RWPE1 (cell line): ENCODE measurements at regions not wholly inside any gene's neighbourhood (a gene's known extent, or its start where the extent isn't known, plus 50 kb on each side); places are given as distances from the start of the nearest gene placed in this dataset.

ENCODE experiments used
- CTCF ChIA-PET: fragments of 350-600 bp; sonication (Branson Sonifier 250); formaldehyde crosslinking; extraction: SDS; loops from one replicate; lab custom pipeline; 2021; lab: Yijun Ruan, JAX
- POLR2A ChIA-PET: fragments of 400-600 bp; formaldehyde crosslinking; extraction: SDS; loops from one replicate; lab custom pipeline; 2020; ENCODE audit warnings: antibody characterized with exemption; ENCODE audit not compliant: low non-redundant PET; lab: Yijun Ruan, JAX
- DNase-seq: peaks from one replicate; pipeline ENCODE4 v3.0.0; 2012; ENCODE audit warnings: low spot score
- H3K27ac ChIP-seq: fragments of 450-650 bp; 2 replicates; pipeline ENCODE4 v1.5.1; 2017
- TF ChIP-seq, protein P1 (sequence below): fragments of 450-650 bp; conservative IDR thresholded peaks from 2 replicates; pipeline ENCODE4 v1.5.1; 2017; ENCODE audit warnings: low read depth, mild to moderate bottlenecking

DNA sequence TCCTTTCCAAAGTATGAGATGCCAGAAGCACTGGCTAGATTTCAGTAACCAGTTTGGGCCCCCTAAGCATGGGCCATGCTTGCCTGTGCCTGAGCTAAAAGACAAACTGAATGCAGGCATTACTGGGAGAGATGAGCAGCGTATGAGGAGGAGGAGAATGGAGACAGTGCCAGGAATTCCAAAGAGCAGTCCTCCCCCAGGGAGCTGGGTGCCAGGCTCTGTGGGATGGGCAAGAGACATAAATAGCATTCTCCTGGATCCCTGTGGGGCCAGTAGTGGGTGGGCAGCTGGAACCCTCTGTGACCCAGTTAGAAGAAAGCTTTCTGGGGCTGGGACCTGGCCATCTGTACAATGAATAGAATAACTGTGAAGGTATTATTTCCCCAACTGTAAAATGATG is 235.6 kb downstream of the KCNA4 start:
- DNase-seq, result no peak
- CTCF ChIA-PET, result no interaction called here
- POLR2A ChIA-PET, result no interaction called here
- H3K27ac ChIP-seq, result no peak overlapping the region
- TF ChIP-seq, protein P1, sequence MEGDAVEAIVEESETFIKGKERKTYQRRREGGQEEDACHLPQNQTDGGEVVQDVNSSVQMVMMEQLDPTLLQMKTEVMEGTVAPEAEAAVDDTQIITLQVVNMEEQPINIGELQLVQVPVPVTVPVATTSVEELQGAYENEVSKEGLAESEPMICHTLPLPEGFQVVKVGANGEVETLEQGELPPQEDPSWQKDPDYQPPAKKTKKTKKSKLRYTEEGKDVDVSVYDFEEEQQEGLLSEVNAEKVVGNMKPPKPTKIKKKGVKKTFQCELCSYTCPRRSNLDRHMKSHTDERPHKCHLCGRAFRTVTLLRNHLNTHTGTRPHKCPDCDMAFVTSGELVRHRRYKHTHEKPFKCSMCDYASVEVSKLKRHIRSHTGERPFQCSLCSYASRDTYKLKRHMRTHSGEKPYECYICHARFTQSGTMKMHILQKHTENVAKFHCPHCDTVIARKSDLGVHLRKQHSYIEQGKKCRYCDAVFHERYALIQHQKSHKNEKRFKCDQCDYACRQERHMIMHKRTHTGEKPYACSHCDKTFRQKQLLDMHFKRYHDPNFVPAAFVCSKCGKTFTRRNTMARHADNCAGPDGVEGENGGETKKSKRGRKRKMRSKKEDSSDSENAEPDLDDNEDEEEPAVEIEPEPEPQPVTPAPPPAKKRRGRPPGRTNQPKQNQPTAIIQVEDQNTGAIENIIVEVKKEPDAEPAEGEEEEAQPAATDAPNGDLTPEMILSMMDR, result no peak

DNA sequence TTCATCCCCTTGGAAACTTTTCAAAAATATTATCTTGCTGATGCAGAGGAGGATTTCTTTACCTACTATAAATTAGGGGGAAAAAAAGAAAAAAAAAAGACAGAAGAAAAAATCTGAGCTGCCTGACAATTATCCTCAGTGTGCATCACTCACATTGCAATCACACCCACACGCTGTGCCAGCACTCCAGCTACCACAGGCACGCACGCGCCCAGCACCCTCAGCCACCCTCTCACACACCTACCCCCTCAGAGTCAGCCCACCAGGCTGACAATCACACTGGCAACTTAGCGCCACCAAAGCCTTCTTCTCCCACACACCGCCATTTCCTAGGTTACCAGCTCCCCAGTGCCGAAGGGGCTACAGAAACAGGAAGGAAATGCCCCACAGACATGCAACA is 236.1 kb downstream of the KCNA4 start:
- ChIA-PET CTCF (no interaction called here), POLR2A (no interaction called here)
- H3K27ac ChIP-seq, result no peak overlapping the region
- DNase-seq, result no peak
- TF ChIP-seq, protein P1, result no peak

DNA sequence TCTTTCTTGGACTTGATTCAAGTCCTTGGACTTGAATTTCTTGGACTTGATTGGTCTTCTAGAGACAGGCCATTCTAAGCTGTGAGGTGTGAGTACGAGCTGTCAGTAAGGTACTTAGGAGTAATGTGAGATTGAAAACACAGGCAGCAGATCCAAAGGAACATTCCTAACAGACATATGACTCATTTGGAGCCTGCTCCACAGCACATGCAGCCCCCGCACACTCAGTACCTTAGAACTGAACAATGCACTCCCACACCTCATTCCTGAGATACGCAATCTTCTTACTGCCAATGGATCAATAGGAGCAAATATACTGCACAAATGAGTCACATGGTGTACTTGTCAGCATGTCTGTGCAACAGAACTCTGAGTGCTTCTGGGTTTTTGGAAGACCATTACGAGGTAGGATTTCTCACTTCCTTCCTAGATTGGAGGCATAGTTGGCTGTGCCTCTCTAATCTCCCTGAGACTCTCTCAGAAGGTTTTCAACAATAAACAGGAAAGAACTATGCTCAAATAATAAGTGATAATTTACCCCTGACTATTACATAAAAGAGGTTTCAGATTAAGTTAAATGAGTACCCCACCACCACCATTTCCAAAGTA is 243.1 kb downstream of the KCNA4 start:
- ChIA-PET CTCF (interaction anchor here (0.6 kb wide), 2 partner anchors 18 to 694 kb away, joined by 3 read pairs; no protein-coding TSS in a partner anchor), POLR2A (interaction anchor here (0.5 kb wide), 1 partner anchor 106 kb away, joined by 4 read pairs; no protein-coding TSS in a partner anchor)
- TF ChIP-seq, protein P1, result no peak
- no peak overlapping the region for H3K27ac ChIP-seq
- DNase-seq, result peak; percentile 87

DNA sequence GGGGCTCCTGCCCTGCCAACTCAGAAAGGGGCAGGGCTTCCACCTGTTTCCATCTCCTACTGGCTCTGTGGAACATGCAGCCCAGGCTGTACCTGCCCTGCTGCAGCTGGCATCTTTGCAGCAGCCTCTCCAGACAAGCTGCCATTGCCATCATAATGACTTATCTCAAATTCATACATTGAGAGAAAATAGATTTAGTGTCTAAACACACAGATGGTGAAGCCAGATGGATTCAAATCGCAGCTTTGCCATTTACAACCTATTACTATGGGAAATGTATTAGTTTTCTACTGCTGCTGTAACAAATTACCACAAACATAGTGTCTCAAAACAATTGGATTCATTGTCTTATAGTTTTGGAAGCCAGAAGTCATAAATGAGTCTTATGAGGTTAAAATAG is 260.0 kb downstream of the KCNA4 start:
- no peak overlapping the region for H3K27ac ChIP-seq
- DNase-seq, result no peak
- TF ChIP-seq, protein P1, result no peak
- ChIA-PET CTCF (no interaction called here), POLR2A (no interaction called here)

DNA sequence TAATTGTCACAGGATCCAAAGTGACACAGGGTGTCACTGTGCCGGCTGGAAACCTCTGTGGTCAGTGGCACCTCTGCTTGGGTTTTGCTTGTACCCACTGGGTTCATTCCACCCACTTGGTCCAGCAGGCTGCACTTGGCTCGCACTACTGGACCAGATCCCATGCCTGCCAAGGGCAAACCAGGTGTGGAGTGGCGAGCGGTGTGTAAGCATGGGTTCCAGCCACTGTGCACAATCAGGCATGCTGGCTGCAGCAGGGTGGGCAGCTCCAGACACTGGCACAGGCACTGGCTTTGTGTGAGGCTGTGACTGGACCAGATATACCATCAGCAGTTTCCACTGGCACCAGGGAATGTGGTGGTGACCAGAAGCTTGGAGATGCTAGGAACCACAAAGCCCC is 261.4 kb downstream of the KCNA4 start:
- H3K27ac ChIP-seq, result no peak overlapping the region
- TF ChIP-seq, protein P1, result no peak
- ChIA-PET POLR2A (no interaction called here), CTCF (no interaction called here)
- no peak for DNase-seq

DNA sequence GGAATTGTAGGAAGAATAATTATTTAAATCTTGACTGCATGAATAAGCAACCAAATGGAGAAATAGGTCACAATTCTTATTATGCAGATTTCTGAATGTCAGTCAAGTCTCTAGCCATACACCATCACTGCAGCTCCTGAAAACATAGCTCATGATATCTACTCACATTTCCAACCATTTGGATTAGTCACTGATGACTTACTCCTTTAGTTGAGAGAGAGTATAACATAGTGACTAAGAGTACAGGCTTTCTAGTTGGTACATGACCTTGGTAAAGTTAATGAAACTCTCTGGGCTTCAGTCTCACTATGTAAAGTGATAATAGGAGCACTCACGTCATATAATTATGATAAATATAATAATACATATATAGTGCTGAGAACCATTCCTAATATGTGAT is 265.2 kb downstream of the KCNA4 start:
- POLR2A ChIA-PET, result no interaction called here
- CTCF ChIA-PET, result no interaction called here

More for the DNA sequence above, 265.2 kb downstream of the KCNA4 start:
- H3K27ac ChIP-seq, result no peak overlapping the region
- peak; percentile 38 for DNase-seq
- TF ChIP-seq, protein P1, result no peak
